ENCODE measurements at regions not wholly inside any gene's neighbourhood (a gene's known extent, or its start where the extent isn't known, plus 50 kb on each side); places are given as distances from the start of the nearest gene placed in this dataset.

GRCh38 chr5:125139590-125139989 lies 393.2 kb upstream of the ZNF608 start:
- in situ Hi-C loops (cut with MboI; ENCODE audit: low sequenced_read_pairs, unreplicated experiment) = no loop called here
- no peak for DNase-seq (ENCODE audit: low spot score)
- TF ChIP-seq, protein P1, sequence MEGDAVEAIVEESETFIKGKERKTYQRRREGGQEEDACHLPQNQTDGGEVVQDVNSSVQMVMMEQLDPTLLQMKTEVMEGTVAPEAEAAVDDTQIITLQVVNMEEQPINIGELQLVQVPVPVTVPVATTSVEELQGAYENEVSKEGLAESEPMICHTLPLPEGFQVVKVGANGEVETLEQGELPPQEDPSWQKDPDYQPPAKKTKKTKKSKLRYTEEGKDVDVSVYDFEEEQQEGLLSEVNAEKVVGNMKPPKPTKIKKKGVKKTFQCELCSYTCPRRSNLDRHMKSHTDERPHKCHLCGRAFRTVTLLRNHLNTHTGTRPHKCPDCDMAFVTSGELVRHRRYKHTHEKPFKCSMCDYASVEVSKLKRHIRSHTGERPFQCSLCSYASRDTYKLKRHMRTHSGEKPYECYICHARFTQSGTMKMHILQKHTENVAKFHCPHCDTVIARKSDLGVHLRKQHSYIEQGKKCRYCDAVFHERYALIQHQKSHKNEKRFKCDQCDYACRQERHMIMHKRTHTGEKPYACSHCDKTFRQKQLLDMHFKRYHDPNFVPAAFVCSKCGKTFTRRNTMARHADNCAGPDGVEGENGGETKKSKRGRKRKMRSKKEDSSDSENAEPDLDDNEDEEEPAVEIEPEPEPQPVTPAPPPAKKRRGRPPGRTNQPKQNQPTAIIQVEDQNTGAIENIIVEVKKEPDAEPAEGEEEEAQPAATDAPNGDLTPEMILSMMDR (IDR thresholded peaks at IDR 0.05; ENCODE audit: borderline replicate concordance, control extremely low read depth, extremely low read depth, insufficient read depth, missing control alignments) = no peak

- in situ Hi-C loops (cut with MboI; ENCODE audit: low sequenced_read_pairs, unreplicated experiment) = no loop called here
- DNase-seq (ENCODE audit: low spot score) = no peak
- TF ChIP-seq, protein P1 (IDR thresholded peaks at IDR 0.05; ENCODE audit: borderline replicate concordance, control extremely low read depth, extremely low read depth, insufficient read depth, missing control alignments) = no peak
Measured at GRCh38 chr5:125140220-125140619, 393.8 kb upstream of the ZNF608 start.

GRCh38 chr5:125140855-125141254 lies 394.4 kb upstream of the ZNF608 start:
- no peak for DNase-seq (ENCODE audit: low spot score)
- in situ Hi-C loops (cut with MboI; ENCODE audit: low sequenced_read_pairs, unreplicated experiment) = no loop called here
- TF ChIP-seq, protein P1 (IDR thresholded peaks at IDR 0.05; ENCODE audit: borderline replicate concordance, control extremely low read depth, extremely low read depth, insufficient read depth, missing control alignments) = no peak

DNA sequence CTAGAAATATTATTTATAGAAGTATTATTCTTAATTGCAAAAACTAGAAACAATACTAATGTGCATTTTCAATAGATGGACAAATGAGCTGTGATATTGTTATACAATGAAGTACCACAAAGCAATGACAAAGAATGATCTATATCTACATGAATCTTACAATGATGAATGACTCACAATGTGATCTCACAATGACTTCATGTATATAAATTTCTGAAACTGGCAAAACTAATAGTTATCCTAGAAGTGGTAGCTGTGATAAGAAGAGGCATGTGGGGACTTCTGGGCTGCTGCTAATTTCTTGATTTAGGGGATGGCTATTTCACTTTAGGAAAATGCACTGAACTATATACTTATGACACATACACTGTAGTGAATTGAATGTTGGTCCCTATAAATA lies 396.0 kb upstream of the ZNF608 start:
- DNase-seq (ENCODE audit: low spot score) = no peak

GRCh38 chr5:125143011-125143410 lies 396.6 kb upstream of the ZNF608 start:
- TF ChIP-seq, protein P1 (IDR thresholded peaks at IDR 0.05; ENCODE audit: borderline replicate concordance, control extremely low read depth, extremely low read depth, insufficient read depth, missing control alignments) = no peak
- DNase-seq (ENCODE audit: low spot score) = no peak
- in situ Hi-C loops (cut with MboI; ENCODE audit: low sequenced_read_pairs, unreplicated experiment) = no loop called here

More for the DNA sequence above, 396.0 kb upstream of the ZNF608 start:
- TF ChIP-seq, protein P1 (IDR thresholded peaks at IDR 0.05; ENCODE audit: borderline replicate concordance, control extremely low read depth, extremely low read depth, insufficient read depth, missing control alignments) = no peak
- in situ Hi-C loops (cut with MboI; ENCODE audit: low sequenced_read_pairs, unreplicated experiment) = no loop called here

DNA sequence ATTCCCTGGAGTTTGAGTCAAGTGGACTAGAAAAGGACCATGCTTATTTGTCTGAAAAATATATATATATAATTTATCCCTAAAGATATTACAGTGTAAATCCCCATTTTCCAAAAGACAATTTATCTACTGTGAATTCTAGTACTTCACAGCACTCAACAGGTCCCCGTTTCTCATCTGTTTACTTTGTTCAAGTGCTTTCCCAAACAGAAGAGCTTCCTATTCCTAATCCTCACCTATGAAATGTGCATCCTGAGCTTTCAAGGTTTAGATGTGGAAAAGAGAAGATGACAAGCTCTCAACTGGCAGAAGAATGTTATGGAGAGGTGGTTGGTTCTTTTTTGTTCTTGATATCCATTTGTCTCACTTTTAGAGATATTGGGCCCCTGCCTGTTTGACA lies 401.6 kb upstream of the ZNF608 start:
- in situ Hi-C loops (cut with MboI; ENCODE audit: low sequenced_read_pairs, unreplicated experiment) = no loop called here
- TF ChIP-seq, protein P1 (IDR thresholded peaks at IDR 0.05; ENCODE audit: borderline replicate concordance, control extremely low read depth, extremely low read depth, insufficient read depth, missing control alignments) = no peak
- no peak for DNase-seq (ENCODE audit: low spot score)

GRCh38 chr5:125148706-125149105 lies 402.3 kb upstream of the ZNF608 start:
- in situ Hi-C loops (cut with MboI; ENCODE audit: low sequenced_read_pairs, unreplicated experiment) = no loop called here
- TF ChIP-seq, protein P1 (IDR thresholded peaks at IDR 0.05; ENCODE audit: borderline replicate concordance, control extremely low read depth, extremely low read depth, insufficient read depth, missing control alignments) = no peak
- DNase-seq (ENCODE audit: low spot score) = no peak

Data from GM13976 (cell line).